ENCODE measurements at regions not wholly inside any gene's neighbourhood (a gene's known extent, or its start where the extent isn't known, plus 50 kb on each side); places are given as distances from the start of the nearest gene placed in this dataset.

GRCh38 chr5:86929123-86929766 is 311.5 kb downstream of the COX7C start:
- no peak overlapping the region for H3K4me3 ChIP-seq
- no peaks in the 10 kb centered on the region for H3K27me3 ChIP-seq
- H3K36me3 ChIP-seq: no peaks in the 10 kb centered on the region
- H3K9me3 ChIP-seq: no peaks in the 10 kb centered on the region
- DNase-seq (peak in 1 of 6 donors; percentile 9), ATAC-seq (no peak), FAIRE-seq (no peak)
- no peak overlapping the region for H3K27ac ChIP-seq
- H3K4me1 ChIP-seq: no peaks in the 10 kb centered on the region
- WGBS, 2 donors: 49 to 59% methylated on average over 8 of the region's 8 CpGs
- intact Hi-C loops (cut with DNase I): no loop called here
- no peak for TF ChIP-seq CTCF (IDR thresholded peaks at IDR 0.05)

- 28 to 34% methylated on average over 3 of the region's 3 CpGs for WGBS, 2 donors
- H3K27me3 ChIP-seq: no peaks in the 10 kb centered on the region
Observed at GRCh38 chr5:86951761-86952160, 315.9 kb upstream of the RASA1 start.

GRCh38 chr5:86964889-86965288 is 302.8 kb upstream of the RASA1 start:
- TF ChIP-seq CTCF (IDR thresholded peaks at IDR 0.05): no peak
- 72 to 89% methylated on average over 1 of the region's 1 CpG for WGBS, 2 donors
- no peak for FAIRE-seq

More at GRCh38 chr5:86951761-86952160, 315.9 kb upstream of the RASA1 start:
- FAIRE-seq (no peak), DNase-seq (no peak), ATAC-seq (no peak)
- H3K36me3 ChIP-seq: no peaks in the 10 kb centered on the region
- intact Hi-C loops (cut with DNase I): no loop called here
- H3K9me3 ChIP-seq: no peaks in the 10 kb centered on the region
- TF ChIP-seq CTCF (IDR thresholded peaks at IDR 0.05): no peak
- no peaks in the 10 kb centered on the region for H3K4me1 ChIP-seq
- H3K27ac ChIP-seq: no peak overlapping the region
- H3K4me3 ChIP-seq: no peak overlapping the region

GRCh38 chr5:86968301-86968753 is 299.4 kb upstream of the RASA1 start:
- DNase-seq (peak in 4 of 6 donors; percentile 12 to 55 (median 20)), ATAC-seq (peak; percentile 67 to 89 (median 85)), FAIRE-seq (peak; percentile 92)
- Histone ChIP-seq H3K27ac (peak overlapping the region in 1 of 4 donors; percentile 42), H3K36me3 (no peaks in the 10 kb centered on the region), H3K27me3 (no peaks in the 10 kb centered on the region), H3K4me3 (peak overlapping the region in 2 of 4 donors; percentile 12 to 19), H3K4me1 (no peaks in the 10 kb centered on the region), H3K9me3 (no peaks in the 10 kb centered on the region)
- WGBS, 2 donors: 1 to 3% methylated on average over 4 of the region's 4 CpGs
- TF ChIP-seq CTCF (IDR thresholded peaks at IDR 0.05): peak in 2 of 4 donors; percentile 16 to 27
- intact Hi-C loops (cut with DNase I): no loop called here

More at GRCh38 chr5:86964889-86965288, 302.8 kb upstream of the RASA1 start:
- no peak for DNase-seq
- no peak overlapping the region for H3K27ac ChIP-seq
- intact Hi-C loops (cut with DNase I): no loop called here
- no peaks in the 10 kb centered on the region for H3K4me1 ChIP-seq
- no peaks in the 10 kb centered on the region for H3K27me3 ChIP-seq
- no peak for ATAC-seq
- no peak overlapping the region for H3K4me3 ChIP-seq
- no peaks in the 10 kb centered on the region for H3K9me3 ChIP-seq
- H3K36me3 ChIP-seq: no peaks in the 10 kb centered on the region

GRCh38 chr5:86970361-86970760 is 297.3 kb upstream of the RASA1 start:
- ATAC-seq: no peak
- H3K27ac ChIP-seq: no peak overlapping the region
- FAIRE-seq: no peak
- no peaks in the 10 kb centered on the region for H3K4me1 ChIP-seq
- 84 to 98% methylated on average over 3 of the region's 3 CpGs for WGBS, 2 donors
- no peak overlapping the region for H3K4me3 ChIP-seq
- H3K36me3 ChIP-seq: no peaks in the 10 kb centered on the region
- no peaks in the 10 kb centered on the region for H3K27me3 ChIP-seq
- no peaks in the 10 kb centered on the region for H3K9me3 ChIP-seq
- no peak for DNase-seq
- intact Hi-C loops (cut with DNase I): no loop called here
- no peak for TF ChIP-seq CTCF (IDR thresholded peaks at IDR 0.05)

Measured in pancreas (tissue), 10 donors.